GM21717 (cell line): ENCODE measurements at regions not wholly inside any gene's neighbourhood (a gene's known extent, or its start where the extent isn't known, plus 50 kb on each side); places are given as distances from the start of the nearest gene placed in this dataset.
"Not testable (repeated sequence)": the region's sequence is repeated elsewhere in the genome, so short reads cannot be mapped to it uniquely, and the experiment has no call there.

ENCODE experiments used
- ATAC-seq: cut with Tn5 transposase; IDR thresholded peaks from one replicate; pipeline ENCODE4 v1.9.1; 2021; ENCODE audit warnings: mild to moderate bottlenecking, moderate library complexity; ENCODE audit not compliant: unreplicated experiment

GRCh38 chr9:38259056-38259455 is 133.4 kb upstream of the ALDH1B1 start:
- no peak for ATAC-seq

GRCh38 chr9:38257626-38258215 is 134.8 kb upstream of the ALDH1B1 start:
- no peak for ATAC-seq

GRCh38 chr9:38256461-38256860 is 136.0 kb upstream of the ALDH1B1 start:
- no peak for ATAC-seq

GRCh38 chr9:38255599-38255998 is 136.9 kb upstream of the ALDH1B1 start:
- ATAC-seq = no peak

- ATAC-seq = no peak
These were observed 137.7 kb upstream of the ALDH1B1 start for GRCh38 chr9:38254756-38255155.

- no peak for ATAC-seq
These were observed 138.4 kb upstream of the ALDH1B1 start for GRCh38 chr9:38254151-38254550.

- ATAC-seq = no peak
These were observed 139.3 kb upstream of the ALDH1B1 start for GRCh38 chr9:38253200-38253599.

GRCh38 chr9:38251036-38251860 is 141.3 kb upstream of the ALDH1B1 start:
- ATAC-seq = no peak

- ATAC-seq = no peak
These were observed 142.0 kb upstream of the ALDH1B1 start for GRCh38 chr9:38250279-38251035.

- no peak for ATAC-seq
These were observed 142.8 kb upstream of the ALDH1B1 start for GRCh38 chr9:38249587-38250210.

GRCh38 chr9:38249049-38249448 is 143.5 kb upstream of the ALDH1B1 start:
- no peak for ATAC-seq

- ATAC-seq = no peak
These were observed 145.7 kb upstream of the ALDH1B1 start for GRCh38 chr9:38246833-38247232.

GRCh38 chr9:38244971-38245370 is 147.5 kb upstream of the ALDH1B1 start:
- ATAC-seq = no peak

- ATAC-seq = no peak
These were observed 148.5 kb upstream of the ALDH1B1 start for GRCh38 chr9:38243993-38244392.

GRCh38 chr9:38242151-38242550 is 150.4 kb upstream of the ALDH1B1 start:
- ATAC-seq = not testable (repeated sequence)

- ATAC-seq = no peak
These were observed 152.5 kb upstream of the ALDH1B1 start for GRCh38 chr9:38240051-38240450.

GRCh38 chr9:38235244-38235643 is 157.3 kb upstream of the ALDH1B1 start:
- ATAC-seq = no peak

GRCh38 chr9:38234479-38235170 is 157.9 kb upstream of the ALDH1B1 start:
- no peak for ATAC-seq

- ATAC-seq = no peak
These were observed 158.6 kb upstream of the ALDH1B1 start for GRCh38 chr9:38233796-38234355.

GRCh38 chr9:38233343-38233742 is 159.2 kb upstream of the ALDH1B1 start:
- ATAC-seq = no peak
